Tibial nerve (tissue), 4 donors: ENCODE measurements at regions not wholly inside any gene's neighbourhood (a gene's known extent, or its start where the extent isn't known, plus 50 kb on each side); places are given as distances from the start of the nearest gene placed in this dataset.

ENCODE experiments used
- DNase-seq, 2 donors: peaks; one replicate each; pipeline ENCODE4 v3.0.0-alpha.2; 2019; ENCODE audit warnings: low spot score in 2 of 2
- H3K27ac ChIP-seq, 4 donors: fragments of 200-600 bp; sonication (generic) in 3 of 4; one replicate each; pipeline ENCODE4 v1.5.1; 2017 to 2019; ENCODE audit warnings: mild to moderate bottlenecking in 1 of 4
- H3K27me3 ChIP-seq, 2 donors: fragments of 200-600 bp; sonication (generic) in 1 of 2; one replicate each; pipeline versions ENCODE4 v1.5.1 to v1.6.0; 2017 to 2019
- H3K36me3 ChIP-seq, 3 donors: fragments of 200-600 bp; sonication (generic); one replicate each; pipeline ENCODE4 v1.5.1; 2018 to 2019
- H3K4me1 ChIP-seq, 4 donors: fragments of 200-600 bp; sonication (generic) in 3 of 4; one replicate each; pipeline ENCODE4 v1.5.1; 2017 to 2019
- H3K4me3 ChIP-seq, 4 donors: fragments of 200-600 bp; sonication (generic) in 3 of 4; one replicate each; pipeline ENCODE4 v1.5.1; 2017 to 2019; ENCODE audit warnings: mild to moderate bottlenecking in 1 of 4, moderate library complexity in 1 of 4
- H3K9me3 ChIP-seq, 4 donors: fragments of 200-600 bp; sonication (generic) in 3 of 4; one replicate each; pipeline ENCODE4 v1.5.1; 2017 to 2019
- EP300 ChIP-seq, 2 donors: sonication (generic); formaldehyde crosslinking; IDR thresholded peaks; one replicate each; pipeline ENCODE4 v1.6.1; 2017; ENCODE audit warnings: antibody characterized with exemption in 2 of 2, mild to moderate bottlenecking in 1 of 2
- POLR2A ChIP-seq, 2 donors: fragments of 450-650 bp; IDR thresholded peaks; one replicate each; pipeline ENCODE4 v1.6.1; 2017; ENCODE audit warnings: antibody characterized with exemption in 2 of 2, mild to moderate bottlenecking in 2 of 2, moderate library complexity in 2 of 2
- WGBS, 2 donors: methylation state at CpG; one replicate each; pipeline ENCODE4 v1.1.5; 2018; 5-methylcytosine and 5-hydroxymethylcytosine counted together
- TF ChIP-seq, protein P1 (sequence below), 5 experiments: fragments of 200-600 bp in 3 of 5; fragments of 450-650 bp in 2 of 5; sonication (generic) in 3 of 5; IDR thresholded peaks; one replicate each; pipeline ENCODE4 v1.5.1; 2016 to 2019; ENCODE audit warnings: antibody characterized with exemption in 5 of 5, mild to moderate bottlenecking in 3 of 5, moderate library complexity in 2 of 5

DNA sequence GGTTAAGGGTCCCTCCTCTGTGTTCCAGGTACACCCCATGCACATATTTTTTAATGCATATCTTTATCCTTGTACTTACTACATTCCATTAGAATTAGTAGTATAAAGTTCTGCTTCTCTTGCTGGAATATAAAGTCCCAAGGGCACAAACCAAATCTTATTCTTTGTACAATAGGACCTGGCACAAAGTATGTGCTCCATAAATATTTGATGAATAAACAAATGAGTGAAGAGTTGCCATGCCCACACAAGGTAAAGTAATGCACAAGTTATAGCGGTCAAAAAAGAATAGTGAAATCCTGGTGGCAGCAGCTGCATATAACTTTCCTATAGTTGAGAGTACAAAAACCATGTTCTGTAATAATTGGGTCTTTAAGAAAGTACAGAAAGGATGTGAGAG, 82.1 kb upstream of the BMP4 start:
- no peaks in the 10 kb centered on the region for H3K4me1 ChIP-seq
- peaks cover 0 to 17% (median 7%) of the 10 kb centered on the region in 4 donors for H3K9me3 ChIP-seq
- DNase-seq = no peak
- no peaks in the 10 kb centered on the region for H3K36me3 ChIP-seq
- H3K4me3 ChIP-seq = no peak overlapping the region
- WGBS, 2 donors = 92 to 100% methylated on average over 1 of the region's 1 CpG
- TF ChIP-seq, protein P1, sequence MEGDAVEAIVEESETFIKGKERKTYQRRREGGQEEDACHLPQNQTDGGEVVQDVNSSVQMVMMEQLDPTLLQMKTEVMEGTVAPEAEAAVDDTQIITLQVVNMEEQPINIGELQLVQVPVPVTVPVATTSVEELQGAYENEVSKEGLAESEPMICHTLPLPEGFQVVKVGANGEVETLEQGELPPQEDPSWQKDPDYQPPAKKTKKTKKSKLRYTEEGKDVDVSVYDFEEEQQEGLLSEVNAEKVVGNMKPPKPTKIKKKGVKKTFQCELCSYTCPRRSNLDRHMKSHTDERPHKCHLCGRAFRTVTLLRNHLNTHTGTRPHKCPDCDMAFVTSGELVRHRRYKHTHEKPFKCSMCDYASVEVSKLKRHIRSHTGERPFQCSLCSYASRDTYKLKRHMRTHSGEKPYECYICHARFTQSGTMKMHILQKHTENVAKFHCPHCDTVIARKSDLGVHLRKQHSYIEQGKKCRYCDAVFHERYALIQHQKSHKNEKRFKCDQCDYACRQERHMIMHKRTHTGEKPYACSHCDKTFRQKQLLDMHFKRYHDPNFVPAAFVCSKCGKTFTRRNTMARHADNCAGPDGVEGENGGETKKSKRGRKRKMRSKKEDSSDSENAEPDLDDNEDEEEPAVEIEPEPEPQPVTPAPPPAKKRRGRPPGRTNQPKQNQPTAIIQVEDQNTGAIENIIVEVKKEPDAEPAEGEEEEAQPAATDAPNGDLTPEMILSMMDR (IDR thresholded peaks at IDR 0.05) = no peak
- TF ChIP-seq EP300 (IDR thresholded peaks at IDR 0.05) = no peak
- no peak for TF ChIP-seq POLR2A (IDR thresholded peaks at IDR 0.05)
- H3K27ac ChIP-seq = no peak overlapping the region
- H3K27me3 ChIP-seq = no peaks in the 10 kb centered on the region

DNA sequence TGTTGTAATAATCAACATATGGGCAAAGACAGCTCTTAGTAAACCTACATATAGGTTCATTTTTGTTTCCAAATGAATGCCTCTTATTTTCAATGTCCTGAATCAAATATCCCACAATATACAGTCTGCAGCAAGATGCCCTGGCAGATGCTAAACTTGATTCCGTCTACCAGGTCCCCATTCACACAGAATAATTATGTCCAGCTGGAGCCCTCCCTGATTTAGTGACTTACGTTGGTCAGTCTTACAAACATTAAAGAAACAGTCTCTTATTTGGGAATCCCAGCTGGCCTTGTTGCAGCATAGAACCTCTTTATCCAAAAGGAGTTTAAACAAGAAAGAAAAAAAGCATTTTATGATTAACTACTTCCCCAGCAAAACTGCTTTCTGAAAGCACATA, 82.7 kb upstream of the BMP4 start:
- WGBS, 2 donors = 43 to 52% methylated on average over 2 of the region's 2 CpGs
- TF ChIP-seq POLR2A (IDR thresholded peaks at IDR 0.05) = no peak
- TF ChIP-seq, protein P1 (IDR thresholded peaks at IDR 0.05) = no peak
- no peak for TF ChIP-seq EP300 (IDR thresholded peaks at IDR 0.05)
- Histone ChIP-seq H3K27ac (no peak overlapping the region), H3K4me1 (no peaks in the 10 kb centered on the region), H3K36me3 (no peaks in the 10 kb centered on the region), H3K27me3 (no peaks in the 10 kb centered on the region), H3K4me3 (no peak overlapping the region), H3K9me3 (peaks cover 0 to 17% (median 7%) of the 10 kb centered on the region in 4 donors)
- no peak for DNase-seq

- DNase-seq = no peak
- no peaks in the 10 kb centered on the region for H3K4me1 ChIP-seq
- no peaks in the 10 kb centered on the region for H3K27me3 ChIP-seq
- no peaks in the 10 kb centered on the region for H3K36me3 ChIP-seq
- TF ChIP-seq, protein P1 (IDR thresholded peaks at IDR 0.05) = no peak
- no peak overlapping the region for H3K27ac ChIP-seq
- peaks cover 0 to 2% (median 0%) of the 10 kb centered on the region in 4 donors for H3K9me3 ChIP-seq
- H3K4me3 ChIP-seq = no peak overlapping the region
These were observed 84.2 kb upstream of the BMP4 start for GRCh38 chr14:54040846-54041245.

DNA sequence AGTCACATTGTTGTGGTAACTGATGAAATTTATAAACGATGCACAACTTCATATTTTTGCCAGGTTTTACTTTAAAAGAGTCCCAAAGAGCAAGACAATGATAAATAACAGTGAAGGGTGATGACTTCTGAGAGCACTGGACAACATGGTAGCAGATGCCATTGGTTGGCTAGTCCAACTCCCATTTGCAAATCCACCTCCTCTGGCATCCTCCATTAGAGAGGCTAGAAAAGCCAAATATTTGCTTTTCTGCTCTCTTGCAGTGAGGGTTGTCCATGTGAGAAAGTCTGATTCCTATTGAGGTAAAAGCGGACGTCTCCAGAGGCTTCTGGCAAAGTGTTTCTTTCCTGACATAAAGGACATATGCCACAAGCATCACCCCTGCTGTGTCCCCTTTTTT, 89.6 kb upstream of the BMP4 start:
- WGBS, 2 donors = 61 to 72% methylated on average over 3 of the region's 3 CpGs
- H3K27me3 ChIP-seq = no peaks in the 10 kb centered on the region
- no peak overlapping the region for H3K4me3 ChIP-seq
- no peaks in the 10 kb centered on the region for H3K9me3 ChIP-seq
- H3K4me1 ChIP-seq = no peaks in the 10 kb centered on the region
- TF ChIP-seq POLR2A (IDR thresholded peaks at IDR 0.05) (no peak), EP300 (IDR thresholded peaks at IDR 0.05) (no peak)
- TF ChIP-seq, protein P1 (IDR thresholded peaks at IDR 0.05) = no peak
- H3K36me3 ChIP-seq = no peaks in the 10 kb centered on the region
- H3K27ac ChIP-seq = no peak overlapping the region
- no peak for DNase-seq

DNA sequence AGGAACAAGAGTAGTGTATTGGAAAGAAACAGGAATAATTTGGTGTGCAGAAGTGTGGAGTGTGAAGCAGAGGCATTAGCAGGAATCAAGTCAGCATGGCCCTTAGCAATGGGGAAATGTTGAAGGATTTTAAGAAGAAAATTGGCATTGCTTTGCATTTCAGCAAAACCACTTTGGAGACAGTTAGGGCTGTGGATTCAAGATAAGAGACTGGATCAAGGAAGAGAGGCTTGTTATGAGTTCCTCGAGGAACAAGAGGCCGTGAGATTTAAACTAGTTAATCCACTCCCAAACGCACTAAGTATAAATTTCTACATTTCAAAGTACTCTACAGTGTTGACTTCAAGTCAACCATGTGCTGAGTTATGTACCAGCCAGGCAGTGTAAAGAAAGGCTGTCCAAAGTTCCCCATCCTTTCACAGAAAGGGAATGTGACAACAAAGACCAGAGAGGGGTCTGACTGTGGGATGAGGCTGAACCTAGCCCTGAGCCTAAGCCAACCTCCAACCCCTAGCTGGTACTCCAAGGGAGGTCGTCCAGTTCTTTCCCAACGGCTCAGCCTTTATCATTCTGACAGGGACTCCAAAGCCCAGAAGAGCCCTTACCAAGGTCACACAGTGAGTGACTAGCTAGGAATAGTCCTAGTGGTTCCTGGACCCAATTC, 91.2 kb upstream of the BMP4 start:
- Histone ChIP-seq H3K27me3 (no peaks in the 10 kb centered on the region), H3K4me3 (no peak overlapping the region), H3K36me3 (no peaks in the 10 kb centered on the region), H3K4me1 (no peaks in the 10 kb centered on the region), H3K9me3 (no peaks in the 10 kb centered on the region), H3K27ac (no peak overlapping the region)
- WGBS, 2 donors = 63 to 86% methylated on average over 5 of the region's 5 CpGs
- no peak for DNase-seq
- TF ChIP-seq, protein P1 (IDR thresholded peaks at IDR 0.05) = no peak
- TF ChIP-seq EP300 (IDR thresholded peaks at IDR 0.05) = no peak
- TF ChIP-seq POLR2A (IDR thresholded peaks at IDR 0.05) = no peak
